ENCODE measurements at regions not wholly inside any gene's neighbourhood (a gene's known extent, or its start where the extent isn't known, plus 50 kb on each side); places are given as distances from the start of the nearest gene placed in this dataset.

DNA sequence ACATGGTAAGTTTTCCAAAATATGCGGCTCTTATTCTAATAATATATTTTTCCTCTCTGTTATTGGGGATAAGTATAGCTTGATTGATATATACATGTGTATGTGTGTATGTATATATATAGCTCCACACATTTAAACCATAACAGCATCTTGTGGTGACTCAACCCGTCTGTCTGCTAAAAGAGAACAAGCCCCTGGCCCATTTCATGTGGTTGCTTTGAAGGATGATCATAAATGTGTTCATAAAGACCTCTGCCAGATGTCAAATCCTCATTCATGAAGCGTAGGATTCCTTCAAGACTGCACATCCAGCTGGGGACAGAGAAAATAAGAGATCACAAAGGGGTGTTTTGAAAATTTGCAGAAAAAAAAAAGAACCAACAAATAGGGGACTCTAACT, 79.3 kb downstream of the RHOB start:
- WGBS (ENCODE audit: extremely low coverage, insufficient coverage, insufficient read length): no CpG with 5 or more reads among the region's 3 CpGs
- Histone ChIP-seq H3K4ac (ENCODE audit: low read depth, low read length) (no peak overlapping the region), H3K9ac (ENCODE audit: low read length) (no peak overlapping the region), H3K36me3 (ENCODE audit: control insufficient read depth in 1 of 2, insufficient read depth in 2 of 2, low read length in 2 of 2) (no peaks in the 10 kb centered on the region), H3K27ac (ENCODE audit: low read depth, low read length) (no peak overlapping the region), H3K27me3 (ENCODE audit: insufficient read depth, low read length) (no peaks in the 10 kb centered on the region), H4K8ac (ENCODE audit: low read depth, low read length) (no peak overlapping the region), H3K14ac (ENCODE audit: low read length) (no peak overlapping the region), H3K18ac (ENCODE audit: low read length) (no peak overlapping the region), H3K4me3 (ENCODE audit: low read depth, low read length) (no peak overlapping the region), H3K9me3 (ENCODE audit: insufficient read depth, low read depth, low read length) (no peaks in the 10 kb centered on the region), H3K23ac (ENCODE audit: low read length) (no peak overlapping the region), H4K91ac (ENCODE audit: low read depth, low read length) (no peak overlapping the region), H2BK120ac (ENCODE audit: insufficient read depth, low read length, poor library complexity) (no peak overlapping the region), H4K12ac (ENCODE audit: low read depth, low read length) (no peak overlapping the region), H3K4me1 (ENCODE audit: control insufficient read depth in 1 of 2, insufficient read depth in 2 of 2, low read length in 2 of 2) (peaks cover 14 to 30% of the 10 kb centered on the region in 2 experiments), H2AFZ (ENCODE audit: insufficient read depth, low read length, poor library complexity) (no peak overlapping the region), H2BK12ac (ENCODE audit: low read length) (no peak overlapping the region), H3K4me2 (ENCODE audit: low read length) (no peak overlapping the region), H2BK5ac (ENCODE audit: low read depth, low read length, poor library complexity) (no peak overlapping the region), H3K79me2 (ENCODE audit: control insufficient read depth, insufficient read depth, low read length, poor library complexity) (peaks cover 2% of the 10 kb centered on the region), H3K79me1 (ENCODE audit: low read length) (peaks cover 29% of the 10 kb centered on the region), H2AK5ac (ENCODE audit: low read length) (no peak overlapping the region)
- no peak for DNase-seq

- no peak overlapping the region for H2AFZ ChIP-seq (ENCODE audit: insufficient read depth, low read length, poor library complexity)
- H3K4me2 ChIP-seq (ENCODE audit: low read length): no peak overlapping the region
- H4K12ac ChIP-seq (ENCODE audit: low read depth, low read length): no peak overlapping the region
- no peak overlapping the region for H3K23ac ChIP-seq (ENCODE audit: low read length)
- DNase-seq: no peak
- H3K27me3 ChIP-seq (ENCODE audit: insufficient read depth, low read length): no peaks in the 10 kb centered on the region
- peak overlapping the region; percentile 72 for H4K91ac ChIP-seq (ENCODE audit: low read depth, low read length)
- no peak overlapping the region for H4K8ac ChIP-seq (ENCODE audit: low read depth, low read length)
- H3K4me1 ChIP-seq (ENCODE audit: control insufficient read depth in 1 of 2, insufficient read depth in 2 of 2, low read length in 2 of 2): peaks cover 16 to 31% of the 10 kb centered on the region in 2 experiments
- no peak overlapping the region for H3K9ac ChIP-seq (ENCODE audit: low read length)
- peak overlapping the region; percentile 9 for H2BK120ac ChIP-seq (ENCODE audit: insufficient read depth, low read length, poor library complexity)
- no peaks in the 10 kb centered on the region for H3K36me3 ChIP-seq (ENCODE audit: control insufficient read depth in 1 of 2, insufficient read depth in 2 of 2, low read length in 2 of 2)
- peak overlapping the region; percentile 15 for H3K14ac ChIP-seq (ENCODE audit: low read length)
- no peaks in the 10 kb centered on the region for H3K9me3 ChIP-seq (ENCODE audit: insufficient read depth, low read depth, low read length)
- peaks cover 32% of the 10 kb centered on the region for H3K79me1 ChIP-seq (ENCODE audit: low read length)
- no peak overlapping the region for H3K4me3 ChIP-seq (ENCODE audit: low read depth, low read length)
- peak overlapping the region; percentile 91 for H2BK12ac ChIP-seq (ENCODE audit: low read length)
- H3K79me2 ChIP-seq (ENCODE audit: control insufficient read depth, insufficient read depth, low read length, poor library complexity): peaks cover 2% of the 10 kb centered on the region
- H2BK5ac ChIP-seq (ENCODE audit: low read depth, low read length, poor library complexity): peak overlapping the region; percentile 1
- no peak overlapping the region for H3K27ac ChIP-seq (ENCODE audit: low read depth, low read length)
- no CpG with 5 or more reads among the region's 5 CpGs for WGBS (ENCODE audit: extremely low coverage, insufficient coverage, insufficient read length)
- H3K18ac ChIP-seq (ENCODE audit: low read length): peak overlapping the region; percentile 20
- peak overlapping the region; percentile 23 for H3K4ac ChIP-seq (ENCODE audit: low read depth, low read length)
- H2AK5ac ChIP-seq (ENCODE audit: low read length): peak overlapping the region; percentile 6
Measured at GRCh38 chr2:20526708-20527107, 79.8 kb downstream of the RHOB start.

- Histone ChIP-seq H3K4me3 (ENCODE audit: low read depth, low read length) (no peak overlapping the region), H3K23ac (ENCODE audit: low read length) (no peak overlapping the region), H2AFZ (ENCODE audit: insufficient read depth, low read length, poor library complexity) (no peak overlapping the region), H3K27me3 (ENCODE audit: insufficient read depth, low read length) (no peaks in the 10 kb centered on the region), H4K8ac (ENCODE audit: low read depth, low read length) (no peak overlapping the region), H3K79me2 (ENCODE audit: control insufficient read depth, insufficient read depth, low read length, poor library complexity) (peaks cover 7% of the 10 kb centered on the region), H2BK12ac (ENCODE audit: low read length) (no peak overlapping the region), H3K27ac (ENCODE audit: low read depth, low read length) (no peak overlapping the region), H3K4me2 (ENCODE audit: low read length) (no peak overlapping the region), H3K9ac (ENCODE audit: low read length) (no peak overlapping the region), H3K79me1 (ENCODE audit: low read length) (peaks cover 42% of the 10 kb centered on the region), H2BK120ac (ENCODE audit: insufficient read depth, low read length, poor library complexity) (no peak overlapping the region), H3K18ac (ENCODE audit: low read length) (no peak overlapping the region), H2AK5ac (ENCODE audit: low read length) (no peak overlapping the region), H3K4me1 (ENCODE audit: control insufficient read depth in 1 of 2, insufficient read depth in 2 of 2, low read length in 2 of 2) (peaks cover 27 to 41% of the 10 kb centered on the region in 2 experiments), H2BK5ac (ENCODE audit: low read depth, low read length, poor library complexity) (no peak overlapping the region), H3K14ac (ENCODE audit: low read length) (no peak overlapping the region), H4K91ac (ENCODE audit: low read depth, low read length) (no peak overlapping the region), H4K12ac (ENCODE audit: low read depth, low read length) (no peak overlapping the region), H3K36me3 (ENCODE audit: control insufficient read depth in 1 of 2, insufficient read depth in 2 of 2, low read length in 2 of 2) (no peaks in the 10 kb centered on the region), H3K4ac (ENCODE audit: low read depth, low read length) (no peak overlapping the region), H3K9me3 (ENCODE audit: insufficient read depth, low read depth, low read length) (no peaks in the 10 kb centered on the region)
- DNase-seq: no peak
- no CpG with 5 or more reads among the region's 2 CpGs for WGBS (ENCODE audit: extremely low coverage, insufficient coverage, insufficient read length)
Measured at GRCh38 chr2:20528713-20529112, 81.8 kb downstream of the RHOB start.

DNA sequence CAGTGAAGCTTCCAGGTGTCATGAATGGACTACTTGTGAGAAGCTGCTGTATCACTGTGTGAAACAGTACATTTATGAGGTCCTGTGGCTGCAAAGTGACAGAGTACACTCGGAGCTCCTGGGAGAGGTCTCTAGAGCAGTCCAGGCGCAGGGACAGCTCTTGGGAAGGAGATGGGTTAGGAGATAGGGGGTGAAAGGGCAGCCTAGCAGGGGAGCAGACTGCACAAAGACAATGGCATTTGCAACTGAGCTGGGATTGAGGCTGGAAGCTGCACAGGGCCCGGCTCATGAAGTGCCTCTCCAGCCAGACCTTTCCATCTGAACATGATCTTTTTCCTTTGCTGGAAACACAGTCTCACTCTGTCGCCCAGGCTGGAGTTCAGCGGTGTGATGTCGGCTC, 83.6 kb downstream of the RHOB start:
- Histone ChIP-seq H2AFZ (ENCODE audit: insufficient read depth, low read length, poor library complexity) (no peak overlapping the region), H3K36me3 (ENCODE audit: control insufficient read depth in 1 of 2, insufficient read depth in 2 of 2, low read length in 2 of 2) (no peaks in the 10 kb centered on the region), H3K4ac (ENCODE audit: low read depth, low read length) (no peak overlapping the region), H3K4me3 (ENCODE audit: low read depth, low read length) (no peak overlapping the region), H4K91ac (ENCODE audit: low read depth, low read length) (peak overlapping the region; percentile 85), H3K14ac (ENCODE audit: low read length) (peak overlapping the region; percentile 18), H3K4me2 (ENCODE audit: low read length) (no peak overlapping the region), H3K9me3 (ENCODE audit: insufficient read depth, low read depth, low read length) (no peaks in the 10 kb centered on the region), H3K27me3 (ENCODE audit: insufficient read depth, low read length) (no peaks in the 10 kb centered on the region), H3K23ac (ENCODE audit: low read length) (no peak overlapping the region), H4K8ac (ENCODE audit: low read depth, low read length) (no peak overlapping the region), H3K9ac (ENCODE audit: low read length) (no peak overlapping the region), H2BK120ac (ENCODE audit: insufficient read depth, low read length, poor library complexity) (no peak overlapping the region), H2BK5ac (ENCODE audit: low read depth, low read length, poor library complexity) (no peak overlapping the region), H3K27ac (ENCODE audit: low read depth, low read length) (peak overlapping the region; percentile 43), H3K79me2 (ENCODE audit: control insufficient read depth, insufficient read depth, low read length, poor library complexity) (peaks cover 14% of the 10 kb centered on the region), H3K18ac (ENCODE audit: low read length) (no peak overlapping the region), H3K4me1 (ENCODE audit: control insufficient read depth in 1 of 2, insufficient read depth in 2 of 2, low read length in 2 of 2) (peaks cover 38 to 48% of the 10 kb centered on the region in 2 experiments), H2BK12ac (ENCODE audit: low read length) (peak overlapping the region; percentile 20), H3K79me1 (ENCODE audit: low read length) (peaks cover 46% of the 10 kb centered on the region), H2AK5ac (ENCODE audit: low read length) (no peak overlapping the region), H4K12ac (ENCODE audit: low read depth, low read length) (no peak overlapping the region)
- DNase-seq: no peak
- WGBS (ENCODE audit: extremely low coverage, insufficient coverage, insufficient read length): no CpG with 5 or more reads among the region's 6 CpGs
